ENCODE measurements at regions not wholly inside any gene's neighbourhood (a gene's known extent, or its start where the extent isn't known, plus 50 kb on each side); places are given as distances from the start of the nearest gene placed in this dataset.

GRCh38 chr7:130926001-130926691 is 192.1 kb upstream of the KLF14 start:
- no peak for ATAC-seq
- no peak for DNase-seq (ENCODE audit: low spot score)

GRCh38 chr7:130927062-130927461 is 193.1 kb upstream of the KLF14 start:
- ATAC-seq (no peak), DNase-seq (ENCODE audit: low spot score) (no peak)

GRCh38 chr7:130927564-130927963 is 193.6 kb upstream of the KLF14 start:
- ATAC-seq (no peak), DNase-seq (ENCODE audit: low spot score) (no peak)

- no peak for DNase-seq (ENCODE audit: low spot score)
- peak; percentile 66 for ATAC-seq
Measured at GRCh38 chr7:130929896-130930659, 196.1 kb upstream of the KLF14 start.

- DNase-seq (ENCODE audit: low spot score) (no peak), ATAC-seq (no peak)
Measured at GRCh38 chr7:130930681-130931080, 196.7 kb upstream of the KLF14 start.

- DNase-seq (ENCODE audit: low spot score): no peak
- no peak for ATAC-seq
Measured at GRCh38 chr7:130931423-130931822, 197.4 kb upstream of the KLF14 start.

GRCh38 chr7:130932088-130932487 is 198.1 kb upstream of the KLF14 start:
- no peak for ATAC-seq
- DNase-seq (ENCODE audit: low spot score): no peak

- no peak for ATAC-seq
- DNase-seq (ENCODE audit: low spot score): no peak
Measured at GRCh38 chr7:130932667-130933432, 198.8 kb upstream of the KLF14 start.

- no peak for ATAC-seq
- no peak for DNase-seq (ENCODE audit: low spot score)
Measured at GRCh38 chr7:130933919-130934318, 199.9 kb upstream of the KLF14 start.

GRCh38 chr7:130935564-130936157 is 201.7 kb upstream of the KLF14 start:
- DNase-seq (ENCODE audit: low spot score) (no peak), ATAC-seq (no peak)

GRCh38 chr7:130936202-130936931 is 202.4 kb upstream of the KLF14 start:
- no peak for ATAC-seq

GRCh38 chr7:130937016-130937415 is 203.0 kb upstream of the KLF14 start:
- no peak for DNase-seq (ENCODE audit: low spot score)
- ATAC-seq: no peak

More at GRCh38 chr7:130936202-130936931, 202.4 kb upstream of the KLF14 start:
- DNase-seq (ENCODE audit: low spot score): no peak

GRCh38 chr7:130937830-130938229 is 203.8 kb upstream of the KLF14 start:
- ATAC-seq (no peak), DNase-seq (ENCODE audit: low spot score) (no peak)

- ATAC-seq: no peak
- no peak for DNase-seq (ENCODE audit: low spot score)
Measured at GRCh38 chr7:130938661-130939060, 204.7 kb upstream of the KLF14 start.

GRCh38 chr7:130939321-130940095 is 205.5 kb upstream of the KLF14 start:
- peak; percentile 7 for ATAC-seq

GRCh38 chr7:130940326-130940725 is 206.3 kb upstream of the KLF14 start:
- no peak for DNase-seq (ENCODE audit: low spot score)
- ATAC-seq: no peak

More at GRCh38 chr7:130939321-130940095, 205.5 kb upstream of the KLF14 start:
- DNase-seq (ENCODE audit: low spot score): no peak

- DNase-seq (ENCODE audit: low spot score): no peak
- peak; percentile 48 for ATAC-seq
Measured at GRCh38 chr7:130940907-130941306, 206.9 kb upstream of the KLF14 start.

- ATAC-seq (peak; percentile 77), DNase-seq (ENCODE audit: low spot score) (peak; percentile 83)
Measured at GRCh38 chr7:130941322-130942210, 207.6 kb upstream of the KLF14 start.

All from left lobe of liver (tissue), 2 donors.